ENCODE measurements at regions not wholly inside any gene's neighbourhood (a gene's known extent, or its start where the extent isn't known, plus 50 kb on each side); places are given as distances from the start of the nearest gene placed in this dataset.

GRCh38 chr4:146124023-146124680, 51.4 kb upstream of the LSM6 start:
- Histone ChIP-seq H3K4me3 (no peak overlapping the region), H3K27me3 (no peaks in the 10 kb centered on the region), H3K27ac (no peak overlapping the region), H3K36me3 (no peaks in the 10 kb centered on the region), H3K9me3 (no peaks in the 10 kb centered on the region), H3K4me1 (ENCODE audit: insufficient read depth) (no peaks in the 10 kb centered on the region)
- intact Hi-C loops (cut with DNase I): no loop called here
- DNase-seq: no peak
- WGBS, 3 donors: 53 to 65% (median 55%) methylated on average over 6 of the region's 6 CpGs
- TF ChIP-seq POLR2A (IDR thresholded peaks at IDR 0.05): no peak
- TF ChIP-seq, protein P1, sequence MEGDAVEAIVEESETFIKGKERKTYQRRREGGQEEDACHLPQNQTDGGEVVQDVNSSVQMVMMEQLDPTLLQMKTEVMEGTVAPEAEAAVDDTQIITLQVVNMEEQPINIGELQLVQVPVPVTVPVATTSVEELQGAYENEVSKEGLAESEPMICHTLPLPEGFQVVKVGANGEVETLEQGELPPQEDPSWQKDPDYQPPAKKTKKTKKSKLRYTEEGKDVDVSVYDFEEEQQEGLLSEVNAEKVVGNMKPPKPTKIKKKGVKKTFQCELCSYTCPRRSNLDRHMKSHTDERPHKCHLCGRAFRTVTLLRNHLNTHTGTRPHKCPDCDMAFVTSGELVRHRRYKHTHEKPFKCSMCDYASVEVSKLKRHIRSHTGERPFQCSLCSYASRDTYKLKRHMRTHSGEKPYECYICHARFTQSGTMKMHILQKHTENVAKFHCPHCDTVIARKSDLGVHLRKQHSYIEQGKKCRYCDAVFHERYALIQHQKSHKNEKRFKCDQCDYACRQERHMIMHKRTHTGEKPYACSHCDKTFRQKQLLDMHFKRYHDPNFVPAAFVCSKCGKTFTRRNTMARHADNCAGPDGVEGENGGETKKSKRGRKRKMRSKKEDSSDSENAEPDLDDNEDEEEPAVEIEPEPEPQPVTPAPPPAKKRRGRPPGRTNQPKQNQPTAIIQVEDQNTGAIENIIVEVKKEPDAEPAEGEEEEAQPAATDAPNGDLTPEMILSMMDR (IDR thresholded peaks at IDR 0.05): no peak
- TF ChIP-seq EP300 (IDR thresholded peaks at IDR 0.05): no peak

DNA sequence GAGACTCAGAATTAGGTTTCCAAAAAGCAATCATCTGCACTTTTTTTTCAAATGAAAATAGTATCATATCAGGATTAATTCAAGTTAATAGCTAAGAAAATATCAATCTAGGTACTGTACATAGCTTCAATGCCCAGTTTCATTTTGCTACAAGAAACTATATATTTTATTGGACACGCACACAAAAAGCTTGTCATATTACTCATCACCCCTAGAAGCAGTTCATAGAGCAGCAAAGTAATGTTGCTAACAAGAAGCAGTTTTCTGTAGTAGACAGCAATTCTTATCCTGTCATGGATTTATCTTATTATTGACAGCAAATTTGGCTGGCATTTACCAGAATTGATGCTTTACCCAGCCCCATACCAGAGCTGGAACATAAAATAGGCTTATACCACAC, 52.3 kb upstream of the LSM6 start:
- Histone ChIP-seq H3K4me3 (no peak overlapping the region), H3K27me3 (no peaks in the 10 kb centered on the region), H3K36me3 (no peaks in the 10 kb centered on the region), H3K27ac (no peak overlapping the region), H3K9me3 (no peaks in the 10 kb centered on the region), H3K4me1 (ENCODE audit: insufficient read depth) (no peaks in the 10 kb centered on the region)
- no peak for DNase-seq
- intact Hi-C loops (cut with DNase I): no loop called here
- TF ChIP-seq POLR2A (IDR thresholded peaks at IDR 0.05) (no peak), EP300 (IDR thresholded peaks at IDR 0.05) (no peak)
- TF ChIP-seq, protein P1 (IDR thresholded peaks at IDR 0.05): no peak
- WGBS, 3 donors: 72 to 85% (median 75%) methylated on average over 1 of the region's 1 CpG

DNA sequence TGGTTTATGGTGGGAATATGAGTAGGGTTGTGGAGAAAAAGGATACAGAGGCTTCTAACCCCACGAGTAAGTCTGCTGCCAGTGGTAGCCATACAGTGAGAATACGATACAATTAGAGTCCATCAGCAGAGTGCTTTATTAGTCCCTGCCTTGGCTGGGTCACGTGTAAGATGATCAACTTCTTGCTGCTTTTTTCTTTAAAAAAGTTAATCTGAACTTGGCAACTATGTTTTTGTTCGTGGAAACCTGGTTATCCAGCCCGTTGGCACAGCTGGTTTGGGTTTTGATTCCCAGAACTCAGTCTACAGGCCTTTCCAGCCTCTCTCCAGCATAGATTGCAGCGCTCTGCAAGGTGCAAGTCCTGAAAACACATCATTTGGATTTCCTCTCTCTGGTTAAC, 53.1 kb upstream of the LSM6 start:
- Histone ChIP-seq H3K36me3 (no peaks in the 10 kb centered on the region), H3K4me1 (ENCODE audit: insufficient read depth) (no peaks in the 10 kb centered on the region), H3K27ac (no peak overlapping the region), H3K4me3 (no peak overlapping the region), H3K9me3 (no peaks in the 10 kb centered on the region), H3K27me3 (no peaks in the 10 kb centered on the region)
- DNase-seq: no peak
- 60 to 69% (median 65%) methylated on average over 6 of the region's 6 CpGs for WGBS, 3 donors
- intact Hi-C loops (cut with DNase I): no loop called here
- TF ChIP-seq POLR2A (IDR thresholded peaks at IDR 0.05): no peak
- TF ChIP-seq, protein P1 (IDR thresholded peaks at IDR 0.05): no peak

- intact Hi-C loops (cut with DNase I): no loop called here
- Histone ChIP-seq H3K36me3 (no peaks in the 10 kb centered on the region), H3K27me3 (no peaks in the 10 kb centered on the region), H3K4me1 (ENCODE audit: insufficient read depth) (no peaks in the 10 kb centered on the region), H3K9me3 (no peaks in the 10 kb centered on the region), H3K4me3 (no peak overlapping the region), H3K27ac (no peak overlapping the region)
- no peak for DNase-seq
- 74 to 85% (median 76%) methylated on average over 3 of the region's 3 CpGs for WGBS, 3 donors
- TF ChIP-seq, protein P1 (IDR thresholded peaks at IDR 0.05): no peak
- TF ChIP-seq POLR2A (IDR thresholded peaks at IDR 0.05) (no peak), EP300 (IDR thresholded peaks at IDR 0.05) (no peak)
Measured at GRCh38 chr4:146121757-146122156, 53.8 kb upstream of the LSM6 start.

All from ovary (tissue), 7 donors.